Progenitor cell of endocrine pancreas (in vitro differentiated cells): ENCODE measurements at regions not wholly inside any gene's neighbourhood (a gene's known extent, or its start where the extent isn't known, plus 50 kb on each side); places are given as distances from the start of the nearest gene placed in this dataset.

Source experiments
- DNase-seq: peaks from one replicate; pipeline ENCODE4 v3.0.0; 2021; ENCODE audit warnings: low spot score; ENCODE audit not compliant: unreplicated experiment
- H3K27ac Mint-ChIP-seq: 2 replicates; pipeline ENCODE4 v1.8.0; 2021; ENCODE audit warnings: mild to moderate bottlenecking, moderate library complexity, mixed read lengths
- H3K27me3 Mint-ChIP-seq: 2 replicates; pipeline ENCODE4 v1.8.0; 2021; ENCODE audit warnings: mixed read lengths
- H3K36me3 Mint-ChIP-seq: 2 replicates; pipeline ENCODE4 v1.8.0; 2022; ENCODE audit warnings: mixed read lengths; ENCODE audit not compliant: insufficient read depth
- H3K4me1 Mint-ChIP-seq: 2 replicates; pipeline ENCODE4 v1.8.0; 2021; ENCODE audit warnings: low read depth, mixed read lengths
- H3K4me3 Mint-ChIP-seq: 2 replicates; pipeline ENCODE4 v1.8.0; 2021; ENCODE audit warnings: low read depth, mild to moderate bottlenecking, moderate library complexity, mixed read lengths
- H3K9me3 Mint-ChIP-seq: 2 replicates; pipeline ENCODE4 v1.8.0; 2021; ENCODE audit warnings: low read depth, mixed read lengths
- TF ChIP-seq, protein P1 (sequence below): fragments of 200-600 bp; sonication (generic); IDR thresholded peaks from one replicate; pipeline ENCODE4 v1.5.0; 2021; ENCODE audit warnings: antibody characterized with exemption, mild to moderate bottlenecking; ENCODE audit not compliant: unreplicated experiment

DNA sequence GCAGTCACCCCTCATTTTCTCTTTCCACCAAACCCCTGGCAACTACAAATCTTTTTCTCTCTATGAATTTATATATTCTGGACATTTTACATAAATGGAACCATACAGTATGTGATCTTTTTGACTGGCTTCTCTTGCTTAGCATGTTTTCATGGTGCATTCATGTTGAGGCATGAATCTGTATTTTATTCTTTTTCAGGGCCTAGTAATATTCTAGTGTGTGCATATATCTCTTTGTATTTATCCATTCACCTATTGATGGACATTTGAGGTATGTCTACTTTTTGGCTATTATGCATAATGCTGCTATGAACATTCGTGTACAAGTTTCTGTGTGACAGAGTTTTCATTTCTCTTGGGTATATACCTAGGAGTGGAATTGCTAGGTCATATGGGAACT, 78.2 kb downstream of the HACD1 start:
- Mint-ChIP-seq H3K27ac (no peak overlapping the region), H3K9me3 (peaks cover 10% of the 10 kb centered on the region), H3K36me3 (no peaks in the 10 kb centered on the region), H3K27me3 (no peaks in the 10 kb centered on the region), H3K4me3 (no peak overlapping the region), H3K4me1 (no peaks in the 10 kb centered on the region)
- TF ChIP-seq, protein P1, sequence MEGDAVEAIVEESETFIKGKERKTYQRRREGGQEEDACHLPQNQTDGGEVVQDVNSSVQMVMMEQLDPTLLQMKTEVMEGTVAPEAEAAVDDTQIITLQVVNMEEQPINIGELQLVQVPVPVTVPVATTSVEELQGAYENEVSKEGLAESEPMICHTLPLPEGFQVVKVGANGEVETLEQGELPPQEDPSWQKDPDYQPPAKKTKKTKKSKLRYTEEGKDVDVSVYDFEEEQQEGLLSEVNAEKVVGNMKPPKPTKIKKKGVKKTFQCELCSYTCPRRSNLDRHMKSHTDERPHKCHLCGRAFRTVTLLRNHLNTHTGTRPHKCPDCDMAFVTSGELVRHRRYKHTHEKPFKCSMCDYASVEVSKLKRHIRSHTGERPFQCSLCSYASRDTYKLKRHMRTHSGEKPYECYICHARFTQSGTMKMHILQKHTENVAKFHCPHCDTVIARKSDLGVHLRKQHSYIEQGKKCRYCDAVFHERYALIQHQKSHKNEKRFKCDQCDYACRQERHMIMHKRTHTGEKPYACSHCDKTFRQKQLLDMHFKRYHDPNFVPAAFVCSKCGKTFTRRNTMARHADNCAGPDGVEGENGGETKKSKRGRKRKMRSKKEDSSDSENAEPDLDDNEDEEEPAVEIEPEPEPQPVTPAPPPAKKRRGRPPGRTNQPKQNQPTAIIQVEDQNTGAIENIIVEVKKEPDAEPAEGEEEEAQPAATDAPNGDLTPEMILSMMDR, result no peak
- no peak for DNase-seq

GRCh38 chr10:17537281-17537680, 79.9 kb downstream of the HACD1 start:
- Mint-ChIP-seq H3K4me1 (no peaks in the 10 kb centered on the region), H3K4me3 (no peak overlapping the region), H3K9me3 (peaks cover 7% of the 10 kb centered on the region), H3K36me3 (no peaks in the 10 kb centered on the region), H3K27me3 (no peaks in the 10 kb centered on the region), H3K27ac (no peak overlapping the region)
- TF ChIP-seq, protein P1, result no peak
- no peak for DNase-seq

DNA sequence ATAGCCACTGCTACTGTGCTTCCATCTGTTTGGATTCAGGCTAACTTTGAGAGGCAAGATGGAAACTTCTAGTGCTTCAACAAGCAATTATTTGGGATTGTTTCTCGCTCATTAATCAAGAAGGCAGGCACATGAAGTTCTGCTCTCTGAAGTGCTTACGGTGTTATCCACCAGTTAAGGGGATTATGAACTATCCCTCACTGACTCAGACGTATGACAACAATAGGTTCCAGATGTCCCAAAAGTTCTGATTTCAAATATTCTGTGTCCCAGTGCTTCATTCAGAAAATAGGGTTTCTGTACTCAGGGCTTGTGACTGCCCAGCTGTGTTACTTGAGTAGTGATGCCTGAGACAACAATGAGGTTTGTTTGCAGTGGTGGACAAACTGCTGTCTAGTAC, 81.0 kb downstream of the HACD1 start:
- TF ChIP-seq, protein P1, result no peak
- Mint-ChIP-seq H3K27ac (no peak overlapping the region), H3K36me3 (no peaks in the 10 kb centered on the region), H3K27me3 (no peaks in the 10 kb centered on the region), H3K9me3 (peaks cover 7% of the 10 kb centered on the region), H3K4me1 (no peaks in the 10 kb centered on the region), H3K4me3 (no peak overlapping the region)
- no peak for DNase-seq

DNA sequence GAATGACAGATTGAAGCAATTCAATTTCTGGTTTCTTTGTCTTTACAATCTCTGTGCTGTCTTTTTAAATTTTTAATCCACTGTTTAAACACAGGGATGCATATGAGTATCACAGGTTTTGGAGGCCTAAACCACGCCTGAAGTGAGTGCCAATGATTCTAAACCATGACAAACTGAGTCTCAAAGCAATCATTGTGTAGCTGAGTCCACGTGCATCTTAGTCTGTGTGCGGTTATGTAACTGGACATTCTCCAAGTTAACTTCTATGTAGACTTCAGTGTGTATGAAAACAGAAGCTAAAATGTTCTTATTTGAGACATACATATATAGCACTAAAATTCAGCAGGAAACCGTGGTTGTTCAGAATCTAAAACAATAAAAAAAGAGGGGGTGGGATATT, 79.3 kb upstream of the ST8SIA6 start:
- Mint-ChIP-seq H3K36me3 (no peaks in the 10 kb centered on the region), H3K27ac (no peak overlapping the region), H3K4me3 (no peak overlapping the region), H3K4me1 (no peaks in the 10 kb centered on the region), H3K27me3 (no peaks in the 10 kb centered on the region), H3K9me3 (peaks cover under 1% of the 10 kb centered on the region)
- DNase-seq, result no peak
- TF ChIP-seq, protein P1, result no peak

- Mint-ChIP-seq H3K27ac (no peak overlapping the region), H3K36me3 (no peaks in the 10 kb centered on the region), H3K4me3 (no peak overlapping the region), H3K9me3 (peaks cover 3% of the 10 kb centered on the region), H3K27me3 (no peaks in the 10 kb centered on the region), H3K4me1 (no peaks in the 10 kb centered on the region)
- TF ChIP-seq, protein P1, result no peak
- DNase-seq, result no peak
These were observed 74.0 kb upstream of the ST8SIA6 start for GRCh38 chr10:17528306-17528862.
